IMR-90 (cell line): ENCODE measurements at regions not wholly inside any gene's neighbourhood (a gene's known extent, or its start where the extent isn't known, plus 50 kb on each side); places are given as distances from the start of the nearest gene placed in this dataset.

ENCODE experiments used
- ATAC-seq: fragments of 200-7000 bp; cut with Tn5 transposase; 2 replicates; pipeline ENCODE4 v1.9.1; 2020; ENCODE audit warnings: low read depth, mild to moderate bottlenecking, moderate library complexity
- BruUV-seq: library from RNA; stranded (reverse); fragments of 400-500 nt; replicated peaks from 2 replicates; lab custom pipeline; 2021; lab: Mats Ljungman, UMichigan
- CTCF ChIA-PET: fragments of 300-600 bp; formaldehyde crosslinking; extraction: SDS; loops from one replicate; lab custom pipeline; 2021; ENCODE audit warnings: antibody characterized with exemption; lab: Yijun Ruan, JAX
- POLR2A ChIA-PET: fragments of 300-600 bp; sonication (Branson Sonifier 250); formaldehyde crosslinking; loops from one replicate; lab custom pipeline; 2022; ENCODE audit warnings: antibody characterized with exemption; ENCODE audit not compliant: unreplicated experiment; lab: Charles Lee
- DNase-seq: peaks from one replicate; pipeline ENCODE4 v3.0.0; 2013
- H2AFZ ChIP-seq: replicated peaks from 2 replicates; pipeline ENCODE3; 2013; ENCODE audit warnings: low read length, mild to moderate bottlenecking; ENCODE audit not compliant: poor library complexity
- H2AK5ac ChIP-seq: 2 replicates; pipeline ENCODE4 v1.6.1; 2013; ENCODE audit warnings: low read depth, low read length, inconsistent platforms
- H2AK9ac ChIP-seq: replicated peaks from 2 replicates; pipeline ENCODE3; 2013; ENCODE audit warnings: mild to moderate bottlenecking, low read depth, low read length, moderate library complexity; ENCODE audit not compliant: poor library complexity
- H2BK120ac ChIP-seq: 2 replicates; pipeline ENCODE4 v1.6.1; 2013; ENCODE audit warnings: low read depth, low read length, inconsistent platforms
- H2BK15ac ChIP-seq: 3 replicates; pipeline ENCODE4 v1.6.1; 2013; ENCODE audit warnings: low read depth, low read length, inconsistent platforms
- H2BK20ac ChIP-seq: 2 replicates; pipeline ENCODE4 v1.6.1; 2013; ENCODE audit warnings: low read depth, mild to moderate bottlenecking, inconsistent platforms, low read length, moderate library complexity
- H2BK5ac ChIP-seq: 2 replicates; pipeline ENCODE4 v1.6.1; 2013; ENCODE audit warnings: mild to moderate bottlenecking, low read depth, low read length, inconsistent platforms; ENCODE audit not compliant: poor library complexity, severe bottlenecking
- H3K14ac ChIP-seq: replicated peaks from 2 replicates; pipeline ENCODE4 v1.6.1; 2013; ENCODE audit warnings: low read depth, low read length, inconsistent platforms
- H3K18ac ChIP-seq: 2 replicates; pipeline ENCODE4 v1.6.1; 2013; ENCODE audit warnings: low read depth, low read length, control low read depth
- H3K23ac ChIP-seq: 2 replicates; pipeline ENCODE4 v1.6.1; 2013; ENCODE audit warnings: low read depth, low read length, inconsistent platforms
- H3K27ac ChIP-seq: 2 replicates; pipeline ENCODE4 v1.5.1; 2013; ENCODE audit warnings: mild to moderate bottlenecking, control low read depth, low read length; ENCODE audit not compliant: insufficient read depth
- H3K27me3 ChIP-seq: 2 replicates; pipeline ENCODE4 v1.6.1; 2013; ENCODE audit warnings: low read length; ENCODE audit not compliant: control insufficient read depth, insufficient read depth
- H3K36me3 ChIP-seq: 2 replicates; pipeline ENCODE4 v1.6.1; 2013; ENCODE audit warnings: low read length, mixed read lengths; ENCODE audit not compliant: control insufficient read depth, insufficient read depth
- H3K4ac ChIP-seq: 2 replicates; pipeline ENCODE4 v1.6.1; 2013; ENCODE audit warnings: low read depth, low read length, inconsistent platforms
- H3K4me1 ChIP-seq: 2 replicates; pipeline ENCODE4 v1.6.1; 2013; ENCODE audit warnings: low read length, mixed read lengths; ENCODE audit not compliant: control insufficient read depth, insufficient read depth
- H3K4me2 ChIP-seq: 2 replicates; pipeline ENCODE4 v1.6.1; 2013; ENCODE audit warnings: low read depth, mild to moderate bottlenecking, control low read depth, low read length, moderate library complexity
- H3K4me3 ChIP-seq: 2 replicates; pipeline ENCODE4 v1.5.1; 2013; ENCODE audit warnings: low read depth, mild to moderate bottlenecking, control low read depth, low read length, moderate library complexity; ENCODE audit not compliant: insufficient read depth
- H3K56ac ChIP-seq: 2 replicates; pipeline ENCODE4 v1.6.1; 2013; ENCODE audit warnings: low read length, inconsistent platforms; ENCODE audit not compliant: insufficient read depth; ENCODE audit errors: extremely low read depth
- H3K79me1 ChIP-seq, 2 experiments: 2 replicates each; pipeline ENCODE4 v1.6.1; 2013; ENCODE audit warnings: low read length in 2 of 2, inconsistent platforms in 1 of 2, low read depth in 1 of 2
- H3K9ac ChIP-seq: 2 replicates; pipeline ENCODE4 v1.6.1; 2013; ENCODE audit warnings: low read depth, low read length, control low read depth
- H3K9me1 ChIP-seq: 2 replicates; pipeline ENCODE4 v1.6.1; 2013; ENCODE audit warnings: low read length, inconsistent platforms; ENCODE audit not compliant: insufficient read depth
- H3K9me3 ChIP-seq: 2 replicates; pipeline ENCODE4 v1.6.1; 2013; ENCODE audit warnings: low read length; ENCODE audit not compliant: control insufficient read depth, insufficient read depth
- H4K20me1 ChIP-seq: 2 replicates; pipeline ENCODE4 v1.6.1; 2013; ENCODE audit warnings: low read length, inconsistent platforms; ENCODE audit not compliant: insufficient read depth
- H4K5ac ChIP-seq: 2 replicates; pipeline ENCODE4 v1.6.1; 2013; ENCODE audit warnings: mild to moderate bottlenecking, low read depth, low read length, control low read depth
- H4K8ac ChIP-seq, 2 experiments: 2 replicates each; pipeline ENCODE4 v1.6.1; 2013; ENCODE audit warnings: low read depth in 2 of 2, low read length in 2 of 2, control low read depth in 1 of 2, inconsistent platforms in 1 of 2
- H4K91ac ChIP-seq: 2 replicates; pipeline ENCODE4 v1.6.1; 2013; ENCODE audit warnings: low read depth, low read length, inconsistent platforms; ENCODE audit not compliant: insufficient read depth
- BHLHE40 ChIP-seq: fragments of 150-350 bp; IDR thresholded peaks from 2 replicates; pipeline ENCODE4 v1.6.1; 2016; ENCODE audit warnings: mild to moderate bottlenecking, low read depth, low read length
- CEBPB ChIP-seq: IDR thresholded peaks from 2 replicates; pipeline ENCODE4 v1.6.1; 2012; ENCODE audit warnings: low read depth, low read length, improper control_type of control experiment
- CHD1 ChIP-seq: IDR thresholded peaks from 2 replicates; pipeline ENCODE4 v1.6.1; 2012; ENCODE audit warnings: low read depth, low read length, improper control_type of control experiment
- CTCF ChIP-seq: conservative IDR thresholded peaks from 2 replicates; pipeline ENCODE4 v1.5.1; 2012; ENCODE audit warnings: mild to moderate bottlenecking, low read depth, low read length, improper control_type of control experiment
- FOS ChIP-seq: fragments of 150-350 bp; IDR thresholded peaks from 2 replicates; pipeline ENCODE4 v1.6.1; 2016; ENCODE audit warnings: low read depth, low read length
- MAFK ChIP-seq: IDR thresholded peaks from 2 replicates; pipeline ENCODE4 v1.6.1; 2012; ENCODE audit warnings: low read depth, low read length, improper control_type of control experiment
- MAZ ChIP-seq: IDR thresholded peaks from 2 replicates; pipeline ENCODE4 v1.6.1; 2012; ENCODE audit warnings: low read depth, mild to moderate bottlenecking, low read length, improper control_type of control experiment, moderate library complexity, borderline replicate concordance
- MXI1 ChIP-seq: IDR thresholded peaks from 2 replicates; pipeline ENCODE4 v1.6.1; 2012; ENCODE audit warnings: low read depth, mild to moderate bottlenecking, low read length, moderate library complexity, borderline replicate concordance
- NFE2L2 ChIP-seq: fragments of 150-350 bp; IDR thresholded peaks from 2 replicates; pipeline ENCODE4 v1.6.1; 2016; ENCODE audit warnings: low read depth, mild to moderate bottlenecking, low read length
- POLR2A ChIP-seq: IDR thresholded peaks from 2 replicates; pipeline ENCODE4 v1.6.1; 2012; ENCODE audit warnings: mild to moderate bottlenecking, low read depth, low read length
- RAD21 ChIP-seq: IDR thresholded peaks from 2 replicates; pipeline ENCODE4 v1.6.1; 2012; ENCODE audit warnings: low read length, improper control_type of control experiment
- RCOR1 ChIP-seq: IDR thresholded peaks from 2 replicates; pipeline ENCODE4 v1.6.1; 2012; ENCODE audit warnings: mild to moderate bottlenecking, low read length, improper control_type of control experiment; ENCODE audit not compliant: insufficient replicate concordance
- RFX5 ChIP-seq: IDR thresholded peaks from 2 replicates; pipeline ENCODE4 v1.8.0; 2012; ENCODE audit warnings: low read depth, mild to moderate bottlenecking, low read length, moderate library complexity
- SMC3 ChIP-seq: fragments of 150-350 bp; IDR thresholded peaks from 2 replicates; pipeline ENCODE4 v1.6.1; 2016; ENCODE audit warnings: low read depth, mild to moderate bottlenecking, antibody characterized with exemption, low read length, moderate library complexity
- WGBS, 2 experiments: methylation state at CpG; one replicate each; pipeline versions ENCODE4 v1.1.5 to v1.1.7; 2013; ENCODE audit warnings: missing lambda C conversion rate in 2 of 2; ENCODE audit not compliant: insufficient read length in 1 of 2; ENCODE audit errors: extremely low coverage in 2 of 2; 5-methylcytosine and 5-hydroxymethylcytosine counted together
- dilution Hi-C: fragments of 300-500 bp; cut with HindIII; formaldehyde crosslinking; loops from one replicate; pipeline ENCODE4 v1.14.3; 2018; ENCODE audit warnings: low sequenced_read_pairs; ENCODE audit not compliant: unreplicated experiment
- in situ Hi-C: fragments of 300-500 bp; cut with MboI; formaldehyde crosslinking; loops from 3 replicates; pipeline ENCODE4 v1.14.3; 2019; ENCODE audit warnings: low sequenced_read_pairs, inconsistent platforms, mixed read lengths
- intact Hi-C: fragments of 100-400 bp; cut with micrococcal nuclease; formaldehyde crosslinking; loops from 2 replicates; pipeline ENCODE4 v1.10.0; 2022
- TF ChIP-seq, protein P1 (sequence below): fragments of 150-350 bp; IDR thresholded peaks from 2 replicates; pipeline ENCODE4 v1.6.1; 2017; ENCODE audit warnings: mild to moderate bottlenecking, antibody characterized with exemption, low read length, low read depth
- TF ChIP-seq, protein P2 (sequence below): fragments of 150-350 bp; IDR thresholded peaks from 2 replicates; pipeline ENCODE4 v1.6.1; 2016; ENCODE audit warnings: low read depth, mild to moderate bottlenecking, low read length, moderate library complexity, borderline replicate concordance

DNA sequence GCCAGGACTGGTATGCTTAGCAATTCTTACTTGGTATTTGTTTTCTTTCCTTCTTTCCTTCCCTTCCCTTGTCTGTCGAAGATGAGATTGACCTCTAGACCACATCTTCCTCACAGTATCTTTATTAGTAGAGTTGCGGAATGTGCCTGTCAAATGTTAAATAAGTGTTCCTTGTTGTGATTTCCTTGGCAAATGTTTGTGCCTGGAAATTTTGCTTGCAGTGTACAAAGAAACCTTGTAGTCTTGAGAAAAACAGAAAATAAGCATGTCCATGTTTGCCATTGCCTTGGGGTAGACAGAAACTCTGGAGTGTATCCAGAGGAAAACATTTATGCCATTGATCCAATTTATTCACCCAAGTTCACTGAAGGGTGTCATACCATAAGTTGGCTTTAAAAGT lies 79.5 kb upstream of the ZNF385D start:
- dilution Hi-C loops = no loop called here
- H4K5ac ChIP-seq = no peak overlapping the region
- H3K79me1 ChIP-seq = no peaks in the 10 kb centered on the region
- no peak overlapping the region for H3K4ac ChIP-seq
- DNase-seq = no peak
- WGBS, 2 experiments = no CpG with 5 or more reads among the region's 2 CpGs
- in situ Hi-C loops = no loop called here
- intact Hi-C loops = no loop called here
- no peak overlapping the region for H3K56ac ChIP-seq
- H3K23ac ChIP-seq = no peak overlapping the region
- no peak overlapping the region for H4K91ac ChIP-seq
- H3K27ac ChIP-seq = no peak overlapping the region
- TF ChIP-seq BHLHE40 = no peak
- no peak for TF ChIP-seq FOS
- TF ChIP-seq RFX5 = no peak
- no peak for TF ChIP-seq POLR2A
- no peak for TF ChIP-seq SMC3
- TF ChIP-seq MXI1 = no peak
- TF ChIP-seq, protein P1, sequence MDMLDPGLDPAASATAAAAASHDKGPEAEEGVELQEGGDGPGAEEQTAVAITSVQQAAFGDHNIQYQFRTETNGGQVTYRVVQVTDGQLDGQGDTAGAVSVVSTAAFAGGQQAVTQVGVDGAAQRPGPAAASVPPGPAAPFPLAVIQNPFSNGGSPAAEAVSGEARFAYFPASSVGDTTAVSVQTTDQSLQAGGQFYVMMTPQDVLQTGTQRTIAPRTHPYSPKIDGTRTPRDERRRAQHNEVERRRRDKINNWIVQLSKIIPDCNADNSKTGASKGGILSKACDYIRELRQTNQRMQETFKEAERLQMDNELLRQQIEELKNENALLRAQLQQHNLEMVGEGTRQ = no peak
- no peak for TF ChIP-seq RCOR1
- no peak for TF ChIP-seq MAZ
- no peak for TF ChIP-seq MAFK
- TF ChIP-seq NFE2L2 = no peak
- TF ChIP-seq, protein P2, sequence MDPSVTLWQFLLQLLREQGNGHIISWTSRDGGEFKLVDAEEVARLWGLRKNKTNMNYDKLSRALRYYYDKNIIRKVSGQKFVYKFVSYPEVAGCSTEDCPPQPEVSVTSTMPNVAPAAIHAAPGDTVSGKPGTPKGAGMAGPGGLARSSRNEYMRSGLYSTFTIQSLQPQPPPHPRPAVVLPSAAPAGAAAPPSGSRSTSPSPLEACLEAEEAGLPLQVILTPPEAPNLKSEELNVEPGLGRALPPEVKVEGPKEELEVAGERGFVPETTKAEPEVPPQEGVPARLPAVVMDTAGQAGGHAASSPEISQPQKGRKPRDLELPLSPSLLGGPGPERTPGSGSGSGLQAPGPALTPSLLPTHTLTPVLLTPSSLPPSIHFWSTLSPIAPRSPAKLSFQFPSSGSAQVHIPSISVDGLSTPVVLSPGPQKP = no peak
- TF ChIP-seq CTCF = no peak
- TF ChIP-seq CEBPB = no peak
- TF ChIP-seq CHD1 = no peak
- TF ChIP-seq RAD21 = no peak
- no peak for ATAC-seq
- H2BK15ac ChIP-seq = no peak overlapping the region
- H3K9me3 ChIP-seq = no peaks in the 10 kb centered on the region
- H3K4me2 ChIP-seq = no peak overlapping the region
- no TSS peak for BruUV-seq
- no peak overlapping the region for H3K14ac ChIP-seq
- no peak overlapping the region for H2BK5ac ChIP-seq
- no peak overlapping the region for H2BK20ac ChIP-seq
- H2AK5ac ChIP-seq = no peak overlapping the region
- H3K4me1 ChIP-seq = no peaks in the 10 kb centered on the region
- no peaks in the 10 kb centered on the region for H3K9me1 ChIP-seq
- no peak overlapping the region for H3K18ac ChIP-seq
- POLR2A ChIA-PET = no interaction called here
- CTCF ChIA-PET = no interaction called here
- H2BK120ac ChIP-seq = no peak overlapping the region
- H4K20me1 ChIP-seq = no peaks in the 10 kb centered on the region
- no peaks in the 10 kb centered on the region for H3K36me3 ChIP-seq
- H3K9ac ChIP-seq = no peak overlapping the region
- no peak overlapping the region for H2AFZ ChIP-seq
- H4K8ac ChIP-seq = no peak overlapping the region
- no peak overlapping the region for H2AK9ac ChIP-seq
- H3K4me3 ChIP-seq = no peak overlapping the region
- no peaks in the 10 kb centered on the region for H3K27me3 ChIP-seq
